SK-N-DZ (cell line): ENCODE measurements at regions not wholly inside any gene's neighbourhood (a gene's known extent, or its start where the extent isn't known, plus 50 kb on each side); places are given as distances from the start of the nearest gene placed in this dataset.

Experiments
- DNase-seq: peaks from one replicate; pipeline ENCODE4 v3.0.0-alpha.2; 2015; ENCODE audit warnings: low spot score

- peak; percentile 90 for DNase-seq
Measured at GRCh38 chr6:44016131-44016870, 111.0 kb downstream of the MRPL14 start.

GRCh38 chr6:44012078-44012493 is 115.2 kb downstream of the MRPL14 start:
- DNase-seq: no peak

GRCh38 chr6:44011350-44011920 is 115.8 kb downstream of the MRPL14 start:
- no peak for DNase-seq

DNA sequence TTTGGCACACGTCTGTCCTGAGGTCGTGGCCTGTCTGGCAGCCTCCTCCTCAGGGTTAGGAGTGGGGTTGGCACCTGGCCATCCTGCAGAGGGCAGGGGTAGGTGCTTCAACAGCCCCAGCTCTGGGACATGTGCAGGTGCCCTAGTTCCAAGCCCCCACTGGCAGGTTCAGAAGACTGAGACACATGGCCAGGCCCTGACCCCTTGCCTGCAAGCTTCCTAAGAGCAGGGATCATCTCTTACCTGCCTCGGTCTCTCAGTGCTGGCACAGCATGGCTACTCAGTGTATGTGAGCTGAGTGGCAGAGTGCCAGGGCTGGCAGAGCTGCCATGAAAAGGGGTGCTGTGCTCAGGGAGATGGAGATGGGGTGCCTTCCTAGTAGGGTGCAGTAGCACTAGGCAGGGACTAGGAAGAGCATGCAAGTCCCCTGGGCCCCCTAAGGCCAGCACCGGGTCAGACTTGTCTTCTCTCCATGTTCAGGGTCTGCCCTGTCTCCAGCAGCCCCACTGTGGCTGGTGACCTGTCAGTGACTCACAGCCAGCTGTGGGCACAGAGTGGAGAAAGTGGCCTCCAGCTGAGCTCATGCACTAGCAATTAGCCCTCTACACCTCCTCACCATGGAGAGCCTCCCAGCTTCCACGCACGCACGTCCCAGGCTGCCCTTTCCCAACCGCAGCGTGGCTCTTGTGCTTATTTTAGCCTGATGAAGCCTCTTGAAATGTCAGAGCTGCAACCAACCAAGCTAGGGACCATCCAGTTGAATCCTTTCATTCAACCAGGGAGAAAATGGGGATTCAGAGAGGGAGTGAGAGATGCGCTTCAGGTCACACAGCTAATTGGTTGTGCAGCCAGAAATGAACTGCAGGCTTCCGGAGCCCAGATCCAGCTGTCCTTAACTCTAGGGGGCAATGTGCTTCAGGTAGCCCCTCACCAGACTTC is 116.6 kb downstream of the MRPL14 start:
- peak; percentile 60 for DNase-seq

GRCh38 chr6:44009425-44010321 is 117.6 kb downstream of the MRPL14 start:
- DNase-seq: no peak

- DNase-seq: no peak
Measured at GRCh38 chr6:44008821-44009370, 118.4 kb downstream of the MRPL14 start.

GRCh38 chr6:44007818-44008621 is 119.2 kb downstream of the MRPL14 start:
- no peak for DNase-seq

GRCh38 chr6:44006872-44007303 is 120.4 kb downstream of the MRPL14 start:
- DNase-seq: no peak

DNA sequence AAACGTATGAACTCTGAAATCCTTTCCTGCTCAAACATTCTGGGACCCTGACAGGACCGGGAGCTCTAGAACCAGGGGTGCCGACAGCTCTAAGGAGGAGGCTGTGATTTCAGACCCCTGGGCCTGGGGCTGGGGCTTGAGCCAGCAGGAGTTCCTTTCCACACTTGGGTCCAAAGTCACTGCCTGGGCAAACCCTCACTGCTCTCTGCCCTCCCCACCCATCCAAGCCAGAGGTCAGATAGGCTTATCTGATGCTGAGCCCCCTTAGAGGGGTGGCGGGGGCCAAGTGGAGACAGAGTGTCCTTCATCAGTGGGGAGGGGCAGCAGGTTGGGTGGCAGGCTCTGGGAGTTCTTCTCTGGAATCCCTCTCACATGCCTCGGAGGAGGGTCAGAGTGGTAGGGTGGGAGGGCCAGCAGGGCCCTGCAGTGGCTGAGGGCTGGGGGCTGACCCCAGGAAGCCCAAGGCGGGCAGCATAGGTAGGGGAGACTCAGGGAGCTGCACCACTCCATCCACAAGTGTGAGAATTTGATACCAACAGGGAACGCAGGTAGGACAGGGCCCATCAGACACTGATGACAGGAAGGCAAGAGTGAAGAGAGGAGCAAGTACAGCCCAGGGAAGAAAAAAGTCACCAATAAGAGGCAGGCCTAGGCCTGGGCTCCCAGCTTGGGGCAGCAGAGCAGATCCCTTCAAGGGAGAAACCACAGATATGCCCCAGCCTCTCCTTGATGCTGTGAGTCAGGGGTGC is 121.0 kb downstream of the MRPL14 start:
- no peak for DNase-seq

DNA sequence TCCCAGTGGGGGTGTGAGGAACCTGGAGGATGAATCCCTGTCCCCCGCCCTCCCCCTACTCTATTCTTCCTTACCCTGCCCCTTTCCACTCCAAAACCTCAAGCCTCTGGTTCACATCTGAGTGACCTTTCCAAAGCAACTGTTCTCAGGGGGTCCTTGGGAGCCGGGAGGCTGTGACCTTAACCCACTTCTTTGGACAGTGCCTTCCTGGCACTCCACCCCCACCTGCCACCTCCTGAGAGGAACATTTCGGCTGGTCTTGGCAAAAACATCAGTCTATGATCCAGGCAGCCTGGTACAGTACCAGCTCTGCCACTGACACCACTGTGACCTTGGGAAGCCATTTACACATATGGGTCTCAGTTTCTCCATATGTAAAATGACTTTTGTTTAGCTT is 121.7 kb downstream of the MRPL14 start:
- no peak for DNase-seq

DNA sequence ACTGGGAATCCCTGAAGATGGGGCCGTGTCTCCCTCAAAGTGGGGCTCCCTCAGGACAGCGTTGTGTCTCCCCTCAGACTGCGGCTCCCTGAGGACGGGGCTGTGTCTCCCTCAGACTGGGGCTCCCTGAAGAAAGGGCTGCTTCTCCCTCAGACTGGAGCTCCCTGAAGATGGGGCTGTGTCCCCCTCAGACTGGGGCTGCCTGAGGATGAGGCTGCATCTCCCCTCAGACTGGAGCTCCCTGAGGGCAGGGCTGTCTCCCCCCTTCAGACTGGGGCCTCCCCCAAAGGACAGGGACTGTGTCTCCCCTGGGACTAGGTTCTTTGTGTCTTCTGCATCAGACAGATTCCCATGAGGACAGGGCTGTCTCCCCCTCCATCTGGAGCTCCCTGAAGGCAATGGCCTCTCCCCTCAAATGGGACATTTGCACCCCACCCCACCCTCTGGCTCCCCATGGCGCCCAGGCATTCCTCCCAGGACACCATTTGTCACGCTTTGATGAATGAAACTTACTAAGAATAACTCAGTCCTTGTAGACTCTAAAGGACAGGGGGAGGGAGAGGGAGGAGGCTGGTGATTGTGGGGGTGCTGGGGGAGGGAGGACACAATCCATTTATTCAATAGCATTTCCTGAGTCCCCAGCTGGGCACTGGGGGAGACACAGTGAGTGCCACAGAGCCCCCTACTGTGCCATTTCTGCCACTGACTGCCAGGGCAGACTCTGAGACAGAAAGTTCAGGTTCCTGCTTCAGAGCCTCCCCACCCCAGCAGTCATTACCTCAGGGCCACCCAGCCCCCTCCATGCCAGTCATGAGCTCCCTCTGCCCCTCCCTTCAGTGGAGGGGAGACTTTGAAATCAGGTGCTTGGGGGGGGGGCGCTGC is 122.4 kb downstream of the MRPL14 start:
- DNase-seq: no peak

- DNase-seq: no peak
Measured at GRCh38 chr6:44004136-44004535, 123.1 kb downstream of the MRPL14 start.

GRCh38 chr6:44003345-44004061 is 123.7 kb downstream of the MRPL14 start:
- DNase-seq: no peak

DNA sequence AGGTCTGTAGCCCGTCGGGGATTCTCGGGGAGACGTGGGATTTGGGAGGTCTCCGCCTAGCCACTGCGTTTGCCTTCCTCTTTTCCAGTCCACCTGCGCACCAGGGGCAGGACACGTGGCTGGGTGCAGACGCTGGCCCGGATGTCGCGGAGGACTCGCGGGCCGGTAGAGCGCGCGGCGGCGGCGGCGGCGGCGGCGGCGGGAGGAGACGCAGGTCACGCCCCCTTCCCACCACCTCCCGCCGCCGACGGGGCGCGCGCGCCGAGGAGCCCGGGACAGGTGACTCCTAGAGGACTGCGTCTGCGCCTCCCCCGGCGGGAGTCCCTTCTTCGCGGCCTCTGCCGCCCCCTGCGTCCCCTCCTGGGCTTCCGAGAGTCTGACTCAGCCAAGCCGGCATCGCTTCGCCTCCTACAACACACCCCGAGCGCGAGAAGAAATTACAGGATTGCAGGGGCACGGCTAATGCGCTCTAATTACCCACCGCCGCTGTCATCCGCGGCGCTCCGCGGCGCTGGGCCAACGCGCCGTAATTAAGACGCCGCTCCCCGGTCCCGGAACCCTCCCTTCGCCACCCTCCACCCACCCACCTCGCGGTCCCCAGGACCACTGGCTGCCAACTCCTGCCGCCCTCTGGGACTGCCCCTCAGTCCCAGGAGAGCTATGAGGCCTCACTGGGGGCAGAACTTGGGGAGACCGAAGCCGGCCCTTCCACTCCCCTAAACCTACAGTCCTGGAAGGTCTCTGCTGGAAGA is 124.5 kb downstream of the MRPL14 start:
- DNase-seq: peak; percentile 57

GRCh38 chr6:44002067-44002592 is 125.1 kb downstream of the MRPL14 start:
- no peak for DNase-seq

DNA sequence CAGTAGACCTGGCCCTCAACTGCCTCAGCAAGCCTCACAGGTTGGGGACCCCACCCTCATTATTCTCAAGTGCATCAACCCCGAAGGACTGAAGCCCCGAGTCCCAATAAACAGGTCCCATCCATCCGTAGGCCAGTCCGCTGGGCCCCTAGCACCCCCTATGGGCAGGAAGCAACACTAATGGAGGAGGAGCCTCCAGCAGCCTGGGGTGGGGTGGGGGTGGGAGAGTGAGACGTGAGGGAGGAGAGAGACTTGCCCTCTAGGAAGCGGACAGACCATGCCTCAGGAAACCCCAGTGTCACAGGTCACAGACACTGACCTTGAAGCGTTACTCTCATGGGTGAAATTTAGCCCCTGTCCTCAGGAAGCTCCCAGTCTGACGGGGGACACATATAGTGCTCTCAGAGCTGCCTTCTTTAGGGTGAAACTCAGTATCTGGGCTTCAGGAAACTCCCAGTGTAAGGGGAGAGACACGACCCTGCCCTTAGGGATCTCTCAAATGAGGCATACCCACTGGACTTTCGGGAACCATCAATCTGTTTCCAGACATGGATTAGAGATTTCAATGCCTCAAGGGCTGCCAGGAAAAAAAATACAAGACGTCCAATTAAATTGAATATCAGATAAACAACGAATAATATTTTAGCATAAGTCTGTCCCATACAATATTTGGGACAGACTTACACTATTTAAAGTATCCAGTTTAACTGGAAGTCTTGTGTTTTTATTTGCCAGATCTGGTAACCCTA is 125.8 kb downstream of the MRPL14 start:
- no peak for DNase-seq
